ENCODE measurements at regions not wholly inside any gene's neighbourhood (a gene's known extent, or its start where the extent isn't known, plus 50 kb on each side); places are given as distances from the start of the nearest gene placed in this dataset.

GRCh38 chr12:31876568-31877424 lies 82.4 kb upstream of the RESF1 start:
- no peak for TF ChIP-seq CTCF (IDR thresholded peaks at IDR 0.05; ENCODE audit: low read depth, low read length)
- no peak for DNase-seq (ENCODE audit: low read depth in 2 of 2)
- H3K4me3 ChIP-seq (replicated peaks in 1 of 2; ENCODE audit: low read depth in 2 of 2, low read length in 2 of 2): no peak overlapping the region

DNA sequence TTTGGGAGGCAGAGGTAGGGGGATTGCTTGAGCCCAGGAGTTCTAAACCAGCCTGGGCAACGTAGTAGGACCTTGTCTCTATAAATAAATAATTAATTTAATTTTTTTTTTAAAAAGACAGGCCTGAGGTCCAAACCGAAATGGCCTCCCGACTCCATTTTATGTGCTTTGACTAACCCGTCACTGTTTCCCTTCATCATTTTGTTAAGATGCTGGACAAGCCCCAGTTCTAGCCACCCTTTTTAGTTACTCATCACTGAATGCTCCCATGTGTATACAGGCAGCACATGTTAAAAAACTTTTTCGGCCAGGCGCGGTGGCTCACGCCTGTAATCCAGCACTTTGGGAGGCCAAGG lies 83.6 kb upstream of the RESF1 start:
- H3K4me3 ChIP-seq (replicated peaks in 1 of 2; ENCODE audit: low read depth in 2 of 2, low read length in 2 of 2): no peak overlapping the region
- DNase-seq (ENCODE audit: low read depth in 2 of 2): no peak
- no peak for TF ChIP-seq CTCF (IDR thresholded peaks at IDR 0.05; ENCODE audit: low read depth, low read length)

- TF ChIP-seq CTCF (IDR thresholded peaks at IDR 0.05; ENCODE audit: low read depth, low read length): no peak
- peak; percentile 89 to 97 for DNase-seq (ENCODE audit: low read depth in 2 of 2)
- H3K4me3 ChIP-seq (replicated peaks in 1 of 2; ENCODE audit: low read depth in 2 of 2, low read length in 2 of 2): no peak overlapping the region
These were observed 84.1 kb upstream of the RESF1 start for GRCh38 chr12:31874961-31875608.

GRCh38 chr12:31872831-31873604 lies 86.2 kb upstream of the RESF1 start:
- no peak for TF ChIP-seq CTCF (IDR thresholded peaks at IDR 0.05; ENCODE audit: low read depth, low read length)
- DNase-seq (ENCODE audit: low read depth in 2 of 2): no peak
- no peak overlapping the region for H3K4me3 ChIP-seq (replicated peaks in 1 of 2; ENCODE audit: low read depth in 2 of 2, low read length in 2 of 2)

DNA sequence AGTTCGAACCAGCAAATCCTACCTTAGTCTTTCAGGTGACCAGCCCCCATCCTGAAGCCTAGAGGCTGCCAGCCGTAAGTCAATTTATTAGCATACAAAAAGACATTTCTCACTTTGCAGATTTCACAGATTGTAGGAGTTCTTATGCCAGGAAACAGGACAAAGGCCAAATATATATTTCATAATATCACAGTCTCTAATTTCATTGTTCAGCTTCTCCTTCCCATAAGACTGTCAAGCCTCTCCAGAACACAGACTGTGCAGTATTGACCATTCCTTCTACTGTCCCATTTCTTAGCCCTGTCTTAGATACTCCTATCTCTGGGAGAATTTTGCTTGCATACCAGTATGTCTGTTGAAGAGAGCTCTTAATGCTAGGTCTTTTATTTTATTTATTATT lies 89.2 kb upstream of the RESF1 start:
- no peak for TF ChIP-seq CTCF (IDR thresholded peaks at IDR 0.05; ENCODE audit: low read depth, low read length)
- DNase-seq (ENCODE audit: low read depth in 2 of 2): peak in 1 of 2 donors; percentile 29
- no peak overlapping the region for H3K4me3 ChIP-seq (replicated peaks in 1 of 2; ENCODE audit: low read depth in 2 of 2, low read length in 2 of 2)

DNA sequence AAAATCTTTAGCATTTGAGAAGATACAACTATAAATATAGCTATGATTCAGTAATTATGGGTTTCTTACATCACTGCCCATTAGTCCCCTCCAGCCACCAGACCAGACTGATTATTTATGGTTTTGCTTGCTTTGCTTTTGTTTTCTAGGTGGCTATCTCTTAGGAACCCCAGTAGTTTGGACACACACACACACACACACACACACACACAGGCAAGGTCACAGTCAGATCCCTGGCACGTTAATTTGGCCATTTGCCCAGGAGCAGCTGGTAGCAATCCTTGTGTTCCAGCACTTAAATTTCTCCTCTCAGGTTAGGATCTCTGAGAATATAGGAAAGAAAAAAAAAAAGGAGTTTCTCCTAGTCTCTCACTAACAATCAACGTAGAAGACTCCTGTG lies 90.2 kb upstream of the RESF1 start:
- H3K4me3 ChIP-seq (replicated peaks in 1 of 2; ENCODE audit: low read depth in 2 of 2, low read length in 2 of 2): no peak overlapping the region
- peak; percentile 74 to 92 for DNase-seq (ENCODE audit: low read depth in 2 of 2)
- TF ChIP-seq CTCF (IDR thresholded peaks at IDR 0.05; ENCODE audit: low read depth, low read length): no peak

All from cardiac fibroblast (primary cell).